ENCODE measurements at regions not wholly inside any gene's neighbourhood (a gene's known extent, or its start where the extent isn't known, plus 50 kb on each side); places are given as distances from the start of the nearest gene placed in this dataset.

DNA sequence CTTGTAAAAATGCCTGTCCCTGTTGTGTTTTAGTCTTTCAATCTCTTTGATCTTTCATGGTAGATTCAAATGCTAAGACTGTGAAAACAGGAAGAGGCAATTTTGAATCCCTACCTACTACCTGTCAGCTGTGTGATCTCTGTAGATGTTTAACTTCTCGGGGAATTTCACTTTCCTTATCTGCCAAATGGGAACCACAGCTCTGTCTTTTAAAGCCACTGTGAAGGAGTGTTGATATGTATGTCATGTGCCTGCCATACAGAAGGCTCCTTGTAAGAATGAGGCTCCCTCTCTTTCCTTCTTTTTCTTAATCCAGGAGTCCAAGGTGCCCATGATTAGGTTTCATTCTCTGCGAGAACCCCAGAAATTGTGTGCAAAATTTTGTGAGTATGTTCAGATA lies 139.6 kb upstream of the ADAMTS9 start:
- TF ChIP-seq, protein P1, sequence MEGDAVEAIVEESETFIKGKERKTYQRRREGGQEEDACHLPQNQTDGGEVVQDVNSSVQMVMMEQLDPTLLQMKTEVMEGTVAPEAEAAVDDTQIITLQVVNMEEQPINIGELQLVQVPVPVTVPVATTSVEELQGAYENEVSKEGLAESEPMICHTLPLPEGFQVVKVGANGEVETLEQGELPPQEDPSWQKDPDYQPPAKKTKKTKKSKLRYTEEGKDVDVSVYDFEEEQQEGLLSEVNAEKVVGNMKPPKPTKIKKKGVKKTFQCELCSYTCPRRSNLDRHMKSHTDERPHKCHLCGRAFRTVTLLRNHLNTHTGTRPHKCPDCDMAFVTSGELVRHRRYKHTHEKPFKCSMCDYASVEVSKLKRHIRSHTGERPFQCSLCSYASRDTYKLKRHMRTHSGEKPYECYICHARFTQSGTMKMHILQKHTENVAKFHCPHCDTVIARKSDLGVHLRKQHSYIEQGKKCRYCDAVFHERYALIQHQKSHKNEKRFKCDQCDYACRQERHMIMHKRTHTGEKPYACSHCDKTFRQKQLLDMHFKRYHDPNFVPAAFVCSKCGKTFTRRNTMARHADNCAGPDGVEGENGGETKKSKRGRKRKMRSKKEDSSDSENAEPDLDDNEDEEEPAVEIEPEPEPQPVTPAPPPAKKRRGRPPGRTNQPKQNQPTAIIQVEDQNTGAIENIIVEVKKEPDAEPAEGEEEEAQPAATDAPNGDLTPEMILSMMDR (IDR thresholded peaks at IDR 0.05), result no peak
- H3K9me3 Mint-ChIP-seq (ENCODE audit: unreplicated experiment), result no peaks in the 10 kb centered on the region
- H3K36me3 Mint-ChIP-seq (ENCODE audit: unreplicated experiment), result no peaks in the 10 kb centered on the region
- no peak overlapping the region for H3K4me3 Mint-ChIP-seq (ENCODE audit: unreplicated experiment)
- H3K27ac Mint-ChIP-seq (ENCODE audit: unreplicated experiment), result no peak overlapping the region
- peaks cover 12% of the 10 kb centered on the region for H3K4me1 Mint-ChIP-seq (ENCODE audit: unreplicated experiment)
- peaks cover 2% of the 10 kb centered on the region for H3K27me3 Mint-ChIP-seq (ENCODE audit: unreplicated experiment)
- no peak for DNase-seq (ENCODE audit: extremely low spot score, unreplicated experiment)

DNA sequence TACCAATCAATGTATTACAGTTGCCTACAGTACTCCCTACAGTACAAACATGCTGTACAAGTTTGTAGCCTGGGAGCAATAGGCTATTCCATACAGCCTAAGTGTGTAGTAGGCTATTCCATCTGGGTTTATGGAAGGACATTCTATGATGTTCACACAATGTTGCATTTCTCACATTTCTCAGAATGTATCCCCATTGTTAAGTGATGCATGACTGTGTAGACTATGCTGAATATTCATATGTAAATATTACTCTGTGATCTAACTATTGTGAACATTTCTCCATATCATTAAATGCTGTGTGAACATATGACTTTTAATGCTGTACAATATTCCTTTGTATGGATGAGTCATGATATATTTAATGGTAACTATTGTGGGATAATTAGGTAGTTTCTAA lies 139.2 kb upstream of the ADAMTS9 start:
- Mint-ChIP-seq H3K27me3 (ENCODE audit: unreplicated experiment) (peaks cover 2% of the 10 kb centered on the region), H3K4me3 (ENCODE audit: unreplicated experiment) (no peak overlapping the region), H3K27ac (ENCODE audit: unreplicated experiment) (no peak overlapping the region), H3K36me3 (ENCODE audit: unreplicated experiment) (no peaks in the 10 kb centered on the region), H3K4me1 (ENCODE audit: unreplicated experiment) (peaks cover 12% of the 10 kb centered on the region), H3K9me3 (ENCODE audit: unreplicated experiment) (no peaks in the 10 kb centered on the region)
- TF ChIP-seq, protein P1 (IDR thresholded peaks at IDR 0.05), result no peak
- DNase-seq (ENCODE audit: extremely low spot score, unreplicated experiment), result no peak

DNA sequence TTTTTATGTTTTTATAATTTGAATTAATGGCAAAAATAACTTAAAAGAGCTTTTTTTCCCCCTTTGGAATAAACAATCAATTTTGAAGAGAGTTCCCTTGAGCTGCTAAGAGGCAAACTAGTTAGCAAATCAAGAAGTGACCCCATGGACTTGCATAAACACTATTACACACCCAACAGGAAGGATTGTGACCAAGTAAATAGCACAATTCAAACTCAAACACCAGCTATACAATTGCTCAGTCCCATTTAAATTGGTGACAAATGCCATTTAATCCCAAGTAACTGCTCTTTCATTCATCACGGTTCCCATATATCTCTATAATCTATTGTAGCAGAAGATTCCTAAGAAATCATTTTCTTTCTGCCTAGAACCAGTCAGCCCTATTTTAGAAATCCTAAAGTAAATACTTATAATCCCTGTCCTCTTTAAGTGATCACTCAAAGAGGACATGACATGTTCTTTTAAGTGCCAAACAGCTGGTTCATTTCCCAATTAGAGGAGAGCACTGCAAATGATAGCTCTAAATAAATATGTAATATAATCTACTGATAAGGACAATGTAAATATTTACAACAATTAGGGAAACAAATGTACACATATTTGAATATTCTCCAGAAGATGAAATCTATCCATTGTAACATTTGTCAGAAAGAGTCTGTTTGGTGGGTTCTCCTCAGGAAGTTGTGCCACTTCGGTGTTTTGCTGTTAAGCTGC lies 137.8 kb upstream of the ADAMTS9 start:
- no peaks in the 10 kb centered on the region for H3K36me3 Mint-ChIP-seq (ENCODE audit: unreplicated experiment)
- no peak for DNase-seq (ENCODE audit: extremely low spot score, unreplicated experiment)
- H3K4me1 Mint-ChIP-seq (ENCODE audit: unreplicated experiment), result peaks cover 14% of the 10 kb centered on the region
- H3K4me3 Mint-ChIP-seq (ENCODE audit: unreplicated experiment), result no peak overlapping the region
- no peaks in the 10 kb centered on the region for H3K9me3 Mint-ChIP-seq (ENCODE audit: unreplicated experiment)
- no peak overlapping the region for H3K27ac Mint-ChIP-seq (ENCODE audit: unreplicated experiment)
- peaks cover 2% of the 10 kb centered on the region for H3K27me3 Mint-ChIP-seq (ENCODE audit: unreplicated experiment)
- TF ChIP-seq, protein P1 (IDR thresholded peaks at IDR 0.05), result no peak

DNA sequence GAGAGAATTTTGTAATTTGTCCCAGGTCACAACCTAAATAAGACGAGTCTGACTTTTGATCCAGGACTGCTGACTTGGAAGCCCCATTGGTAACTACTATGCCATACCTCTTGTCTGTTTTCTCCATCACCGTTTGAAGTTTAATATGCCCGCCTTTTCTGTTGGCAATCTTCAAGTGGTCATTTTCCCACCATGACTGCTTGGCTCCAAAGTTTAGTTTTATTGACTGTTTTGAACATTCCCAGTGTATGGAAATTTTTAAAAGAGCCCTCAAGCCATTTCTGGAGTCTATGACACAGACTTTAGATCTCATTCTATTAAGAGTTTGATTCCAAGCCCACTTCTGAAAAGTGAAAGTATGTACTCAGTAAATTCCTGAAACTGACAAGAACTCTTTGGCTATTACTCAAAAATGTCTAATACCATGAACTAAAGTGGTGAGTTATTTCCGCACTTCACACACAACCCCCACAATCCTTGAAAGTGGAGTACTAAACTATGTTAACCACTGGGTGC lies 136.7 kb upstream of the ADAMTS9 start:
- no peaks in the 10 kb centered on the region for H3K9me3 Mint-ChIP-seq (ENCODE audit: unreplicated experiment)
- peaks cover 14% of the 10 kb centered on the region for H3K4me1 Mint-ChIP-seq (ENCODE audit: unreplicated experiment)
- H3K27me3 Mint-ChIP-seq (ENCODE audit: unreplicated experiment), result no peaks in the 10 kb centered on the region
- TF ChIP-seq, protein P1 (IDR thresholded peaks at IDR 0.05), result no peak
- H3K36me3 Mint-ChIP-seq (ENCODE audit: unreplicated experiment), result no peaks in the 10 kb centered on the region
- H3K4me3 Mint-ChIP-seq (ENCODE audit: unreplicated experiment), result no peak overlapping the region
- H3K27ac Mint-ChIP-seq (ENCODE audit: unreplicated experiment), result no peak overlapping the region
- no peak for DNase-seq (ENCODE audit: extremely low spot score, unreplicated experiment)

DNA sequence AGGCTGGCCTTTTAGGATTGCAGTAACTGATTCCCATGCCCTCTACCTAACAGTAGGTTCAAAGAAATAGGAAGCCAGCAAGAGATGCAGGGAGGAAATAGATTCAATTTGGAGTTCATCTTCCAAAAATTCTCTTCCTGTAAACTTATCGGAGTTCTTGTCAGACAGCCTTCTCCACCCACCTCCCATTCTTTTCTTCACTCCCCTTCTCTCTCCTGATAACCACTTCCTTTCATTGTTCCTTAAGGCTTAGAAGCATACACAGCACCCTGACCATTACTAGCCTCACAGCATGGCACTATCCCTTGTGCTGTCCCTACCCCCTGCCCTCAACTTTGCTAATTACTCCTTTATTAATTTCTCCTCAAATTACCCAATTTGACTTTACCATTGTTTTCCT lies 130.4 kb upstream of the ADAMTS9 start:
- H3K4me1 Mint-ChIP-seq (ENCODE audit: unreplicated experiment), result peaks cover 2% of the 10 kb centered on the region
- peaks cover 9% of the 10 kb centered on the region for H3K27me3 Mint-ChIP-seq (ENCODE audit: unreplicated experiment)
- TF ChIP-seq, protein P1 (IDR thresholded peaks at IDR 0.05), result no peak
- no peak overlapping the region for H3K4me3 Mint-ChIP-seq (ENCODE audit: unreplicated experiment)
- H3K9me3 Mint-ChIP-seq (ENCODE audit: unreplicated experiment), result no peaks in the 10 kb centered on the region
- H3K27ac Mint-ChIP-seq (ENCODE audit: unreplicated experiment), result no peak overlapping the region
- DNase-seq (ENCODE audit: extremely low spot score, unreplicated experiment), result no peak
- H3K36me3 Mint-ChIP-seq (ENCODE audit: unreplicated experiment), result no peaks in the 10 kb centered on the region

Data from osteocyte (in vitro differentiated cells).